ENCODE measurements at regions not wholly inside any gene's neighbourhood (a gene's known extent, or its start where the extent isn't known, plus 50 kb on each side); places are given as distances from the start of the nearest gene placed in this dataset.
"Not testable (repeated sequence)": the region's sequence is repeated elsewhere in the genome, so short reads cannot be mapped to it uniquely, and the experiment has no call there.

- DNase-seq (ENCODE audit: insufficient read length, low spot score, missing footprints): no peak
- TF ChIP-seq, protein P1, sequence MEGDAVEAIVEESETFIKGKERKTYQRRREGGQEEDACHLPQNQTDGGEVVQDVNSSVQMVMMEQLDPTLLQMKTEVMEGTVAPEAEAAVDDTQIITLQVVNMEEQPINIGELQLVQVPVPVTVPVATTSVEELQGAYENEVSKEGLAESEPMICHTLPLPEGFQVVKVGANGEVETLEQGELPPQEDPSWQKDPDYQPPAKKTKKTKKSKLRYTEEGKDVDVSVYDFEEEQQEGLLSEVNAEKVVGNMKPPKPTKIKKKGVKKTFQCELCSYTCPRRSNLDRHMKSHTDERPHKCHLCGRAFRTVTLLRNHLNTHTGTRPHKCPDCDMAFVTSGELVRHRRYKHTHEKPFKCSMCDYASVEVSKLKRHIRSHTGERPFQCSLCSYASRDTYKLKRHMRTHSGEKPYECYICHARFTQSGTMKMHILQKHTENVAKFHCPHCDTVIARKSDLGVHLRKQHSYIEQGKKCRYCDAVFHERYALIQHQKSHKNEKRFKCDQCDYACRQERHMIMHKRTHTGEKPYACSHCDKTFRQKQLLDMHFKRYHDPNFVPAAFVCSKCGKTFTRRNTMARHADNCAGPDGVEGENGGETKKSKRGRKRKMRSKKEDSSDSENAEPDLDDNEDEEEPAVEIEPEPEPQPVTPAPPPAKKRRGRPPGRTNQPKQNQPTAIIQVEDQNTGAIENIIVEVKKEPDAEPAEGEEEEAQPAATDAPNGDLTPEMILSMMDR (IDR thresholded peaks at IDR 0.05; ENCODE audit: extremely low read depth, low read depth, low read length): no peak
Observed at GRCh38 chr12:9319842-9320173, 111.6 kb upstream of the PZP start.

DNA sequence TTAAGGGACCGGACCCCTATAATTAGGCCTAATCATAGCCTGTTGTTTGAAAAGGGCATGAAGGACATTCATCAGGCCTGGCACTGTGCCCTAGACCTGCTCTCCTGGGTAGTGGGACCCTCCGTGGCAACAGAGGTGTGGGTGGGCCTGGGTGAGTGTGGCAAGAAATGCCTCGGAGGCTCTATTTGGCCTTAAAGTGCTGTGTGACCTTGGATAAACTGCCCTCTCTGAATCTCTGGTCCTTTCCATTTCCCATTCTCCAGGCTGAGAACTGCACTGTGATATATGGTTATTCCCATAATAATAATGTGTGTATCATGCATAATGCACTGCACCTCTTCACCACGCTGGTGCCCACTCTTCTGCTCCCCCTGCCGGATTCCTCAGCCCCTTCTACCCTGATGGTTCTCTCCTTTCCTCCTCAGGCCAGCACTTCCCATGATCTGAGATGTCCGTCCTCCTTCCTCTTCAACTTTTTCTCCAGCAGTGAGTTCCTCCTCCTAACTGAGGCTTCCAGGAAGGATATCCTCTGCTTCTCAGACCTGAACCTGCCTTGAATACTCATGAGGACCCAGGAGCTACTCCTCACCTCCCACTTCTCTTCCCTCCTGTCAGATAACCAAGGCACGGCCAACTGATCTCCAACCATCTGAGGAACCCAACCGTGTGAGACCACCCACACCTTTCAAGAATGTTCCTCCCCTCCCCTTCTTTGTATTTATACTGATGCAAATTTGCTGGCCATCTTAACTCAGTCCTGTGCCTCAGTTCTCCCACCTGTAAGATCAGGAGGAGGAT lies 111.0 kb upstream of the PZP start:
- no peaks in the 10 kb centered on the region for H3K27me3 ChIP-seq (ENCODE audit: insufficient read depth, low read length)
- H3K36me3 ChIP-seq (ENCODE audit: insufficient read depth, low read length): no peaks in the 10 kb centered on the region
- TF ChIP-seq, protein P1 (IDR thresholded peaks at IDR 0.05; ENCODE audit: extremely low read depth, low read depth, low read length): no peak
- peak; percentile 80 for DNase-seq (ENCODE audit: insufficient read length, low spot score, missing footprints)
- H3K4me2 ChIP-seq (ENCODE audit: insufficient read depth, low read length): no peak overlapping the region
- H2AFZ ChIP-seq (ENCODE audit: low read length): no peak overlapping the region
- no peak overlapping the region for H3K27ac ChIP-seq (ENCODE audit: low read depth, low read length)
- no peaks in the 10 kb centered on the region for H3K79me2 ChIP-seq (ENCODE audit: insufficient read depth, low read length)
- no peak overlapping the region for H3K4me3 ChIP-seq (ENCODE audit: insufficient read depth, low read length)
- H3K4me1 ChIP-seq (ENCODE audit: insufficient read depth, low read length): no peaks in the 10 kb centered on the region
- H3K9me3 ChIP-seq (ENCODE audit: low read depth, low read length): no peaks in the 10 kb centered on the region
- H4K20me1 ChIP-seq (ENCODE audit: insufficient read depth, low read length): no peaks in the 10 kb centered on the region

More at GRCh38 chr12:9319842-9320173, 111.6 kb upstream of the PZP start:
- no peak overlapping the region for H3K27ac ChIP-seq (ENCODE audit: low read depth, low read length)
- no peak overlapping the region for H2AFZ ChIP-seq (ENCODE audit: low read length)
- no peak overlapping the region for H3K4me3 ChIP-seq (ENCODE audit: insufficient read depth, low read length)
- no peaks in the 10 kb centered on the region for H4K20me1 ChIP-seq (ENCODE audit: insufficient read depth, low read length)
- H3K27me3 ChIP-seq (ENCODE audit: insufficient read depth, low read length): no peaks in the 10 kb centered on the region
- H3K4me2 ChIP-seq (ENCODE audit: insufficient read depth, low read length): no peak overlapping the region
- no peaks in the 10 kb centered on the region for H3K79me2 ChIP-seq (ENCODE audit: insufficient read depth, low read length)
- H3K9me3 ChIP-seq (ENCODE audit: low read depth, low read length): no peaks in the 10 kb centered on the region
- H3K36me3 ChIP-seq (ENCODE audit: insufficient read depth, low read length): no peaks in the 10 kb centered on the region
- no peaks in the 10 kb centered on the region for H3K4me1 ChIP-seq (ENCODE audit: insufficient read depth, low read length)

DNA sequence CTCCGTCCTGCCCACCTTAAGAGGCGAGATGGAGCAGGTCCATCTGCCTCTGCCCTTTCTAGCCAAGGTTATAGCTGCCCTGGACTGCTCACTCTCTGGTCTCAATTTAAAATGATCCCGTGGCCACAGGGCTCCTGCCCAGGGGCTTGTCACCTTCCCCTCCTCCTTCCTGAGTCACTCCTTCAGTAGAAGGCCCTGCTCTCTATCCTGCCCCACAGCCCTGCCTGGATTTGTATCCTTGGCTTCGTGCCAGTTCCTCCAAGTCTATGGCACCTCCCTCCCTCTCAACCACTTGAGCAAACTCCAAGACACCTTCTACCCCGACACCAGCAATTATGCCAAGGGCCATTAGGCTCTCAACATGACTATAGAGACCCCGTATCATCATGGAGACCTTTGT lies 105.3 kb upstream of the PZP start:
- H2AFZ ChIP-seq (ENCODE audit: low read length); H3K4me3 ChIP-seq (ENCODE audit: insufficient read depth, low read length); H3K4me2 ChIP-seq (ENCODE audit: insufficient read depth, low read length); H3K27ac ChIP-seq (ENCODE audit: low read depth, low read length); H3K79me2 ChIP-seq (ENCODE audit: insufficient read depth, low read length); H4K20me1 ChIP-seq (ENCODE audit: insufficient read depth, low read length); H3K36me3 ChIP-seq (ENCODE audit: insufficient read depth, low read length); H3K4me1 ChIP-seq (ENCODE audit: insufficient read depth, low read length); H3K9me3 ChIP-seq (ENCODE audit: low read depth, low read length); H3K27me3 ChIP-seq (ENCODE audit: insufficient read depth, low read length); DNase-seq (ENCODE audit: insufficient read length, low spot score, missing footprints): not testable (repeated sequence)

- not testable (repeated sequence) for H3K27ac ChIP-seq (ENCODE audit: low read depth, low read length); H3K9me3 ChIP-seq (ENCODE audit: low read depth, low read length); DNase-seq (ENCODE audit: insufficient read length, low spot score, missing footprints); H3K4me3 ChIP-seq (ENCODE audit: insufficient read depth, low read length); H3K27me3 ChIP-seq (ENCODE audit: insufficient read depth, low read length); H4K20me1 ChIP-seq (ENCODE audit: insufficient read depth, low read length); H3K79me2 ChIP-seq (ENCODE audit: insufficient read depth, low read length); H3K4me1 ChIP-seq (ENCODE audit: insufficient read depth, low read length); H2AFZ ChIP-seq (ENCODE audit: low read length); H3K36me3 ChIP-seq (ENCODE audit: insufficient read depth, low read length); H3K4me2 ChIP-seq (ENCODE audit: insufficient read depth, low read length)
Observed at GRCh38 chr12:9312406-9313392, 104.5 kb upstream of the PZP start.

- not testable (repeated sequence) for H3K79me2 ChIP-seq (ENCODE audit: insufficient read depth, low read length); H3K27me3 ChIP-seq (ENCODE audit: insufficient read depth, low read length); H3K9me3 ChIP-seq (ENCODE audit: low read depth, low read length); H3K36me3 ChIP-seq (ENCODE audit: insufficient read depth, low read length); H3K4me1 ChIP-seq (ENCODE audit: insufficient read depth, low read length); H2AFZ ChIP-seq (ENCODE audit: low read length); H3K4me3 ChIP-seq (ENCODE audit: insufficient read depth, low read length); DNase-seq (ENCODE audit: insufficient read length, low spot score, missing footprints); H3K27ac ChIP-seq (ENCODE audit: low read depth, low read length); H4K20me1 ChIP-seq (ENCODE audit: insufficient read depth, low read length); H3K4me2 ChIP-seq (ENCODE audit: insufficient read depth, low read length)
Observed at GRCh38 chr12:9311454-9311853, 103.3 kb upstream of the PZP start.

DNA sequence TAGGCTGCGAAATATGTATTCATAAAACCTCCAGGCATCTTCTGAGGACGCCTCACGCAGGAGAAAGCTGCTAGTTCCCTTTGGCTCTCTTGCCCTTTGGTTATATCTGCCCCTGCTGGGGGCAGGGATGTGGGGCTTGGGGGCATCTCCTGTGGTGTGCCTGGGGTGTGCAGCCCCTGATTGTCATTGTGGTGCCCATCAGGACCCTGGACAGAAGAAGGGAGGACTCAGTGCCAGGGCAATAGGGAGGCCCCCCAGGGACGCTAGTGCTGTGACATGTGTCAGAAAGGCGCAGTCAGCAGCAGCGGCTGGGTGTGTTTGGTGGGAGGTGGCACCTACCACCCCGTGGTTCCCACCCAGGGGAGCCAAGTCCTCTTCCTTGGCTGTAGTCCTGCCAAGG lies 102.5 kb upstream of the PZP start:
- H3K79me2 ChIP-seq (ENCODE audit: insufficient read depth, low read length); H3K36me3 ChIP-seq (ENCODE audit: insufficient read depth, low read length); H3K4me1 ChIP-seq (ENCODE audit: insufficient read depth, low read length); H3K27me3 ChIP-seq (ENCODE audit: insufficient read depth, low read length); H3K27ac ChIP-seq (ENCODE audit: low read depth, low read length); H3K4me2 ChIP-seq (ENCODE audit: insufficient read depth, low read length); H3K4me3 ChIP-seq (ENCODE audit: insufficient read depth, low read length); H2AFZ ChIP-seq (ENCODE audit: low read length); H4K20me1 ChIP-seq (ENCODE audit: insufficient read depth, low read length); DNase-seq (ENCODE audit: insufficient read length, low spot score, missing footprints); H3K9me3 ChIP-seq (ENCODE audit: low read depth, low read length): not testable (repeated sequence)

DNA sequence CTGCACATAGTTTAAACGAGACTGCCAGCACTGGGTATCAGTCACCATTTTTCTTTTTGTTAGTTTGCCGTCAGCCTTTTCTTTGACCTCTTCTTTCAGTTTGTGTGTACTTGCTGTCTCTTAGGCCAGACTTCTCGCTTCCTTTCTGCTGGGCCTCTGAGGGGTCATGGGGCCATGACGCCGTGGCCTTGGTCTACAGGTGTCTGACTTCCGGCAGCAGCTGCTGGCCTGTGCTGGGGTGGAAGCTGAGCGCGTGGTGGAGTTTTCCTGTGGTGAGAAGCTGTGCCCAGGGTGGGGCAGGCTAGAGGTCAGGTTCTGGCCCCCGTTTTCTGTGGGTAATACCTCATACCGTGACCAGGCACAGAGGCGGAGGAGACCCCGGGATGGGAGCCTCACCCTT lies 101.6 kb upstream of the PZP start:
- not testable (repeated sequence) for H3K4me1 ChIP-seq (ENCODE audit: insufficient read depth, low read length); H3K4me3 ChIP-seq (ENCODE audit: insufficient read depth, low read length); H3K4me2 ChIP-seq (ENCODE audit: insufficient read depth, low read length); DNase-seq (ENCODE audit: insufficient read length, low spot score, missing footprints); H2AFZ ChIP-seq (ENCODE audit: low read length); H4K20me1 ChIP-seq (ENCODE audit: insufficient read depth, low read length); H3K36me3 ChIP-seq (ENCODE audit: insufficient read depth, low read length); H3K79me2 ChIP-seq (ENCODE audit: insufficient read depth, low read length); H3K27me3 ChIP-seq (ENCODE audit: insufficient read depth, low read length); H3K9me3 ChIP-seq (ENCODE audit: low read depth, low read length); H3K27ac ChIP-seq (ENCODE audit: low read depth, low read length)

All from osteoblast (primary cell).